H9 (cell line): ENCODE measurements at regions not wholly inside any gene's neighbourhood (a gene's known extent, or its start where the extent isn't known, plus 50 kb on each side); places are given as distances from the start of the nearest gene placed in this dataset.

ENCODE experiments used
- DNase-seq: peaks from one replicate; pipeline ENCODE4 v3.0.0-alpha.2; 2017
- H2AFZ ChIP-seq: one replicate; pipeline ENCODE4 v1.6.1; 2013; ENCODE audit warnings: mild to moderate bottlenecking, low read length, control low read depth, moderate library complexity
- H2AK5ac ChIP-seq: 2 replicates; pipeline ENCODE4 v1.6.1; 2013; ENCODE audit warnings: low read length, control low read depth, mixed read lengths; ENCODE audit not compliant: insufficient read length
- H2BK120ac ChIP-seq: one replicate; pipeline ENCODE4 v1.6.1; 2013; ENCODE audit warnings: low read depth, mild to moderate bottlenecking, low read length, control low read depth, inconsistent platforms; ENCODE audit not compliant: poor library complexity, severe bottlenecking
- H2BK12ac ChIP-seq: 2 replicates; pipeline ENCODE4 v1.6.1; 2013; ENCODE audit warnings: low read length, control low read depth, mixed read lengths, low read depth; ENCODE audit not compliant: insufficient read length
- H2BK15ac ChIP-seq: 2 replicates; pipeline ENCODE4 v1.6.1; 2013; ENCODE audit warnings: low read depth, low read length, control low read depth
- H2BK20ac ChIP-seq: one replicate; pipeline ENCODE4 v1.6.1; 2013; ENCODE audit warnings: low read depth, mild to moderate bottlenecking, low read length, control low read depth, inconsistent platforms; ENCODE audit not compliant: poor library complexity, severe bottlenecking
- H2BK5ac ChIP-seq: 2 replicates; pipeline ENCODE4 v1.6.1; 2013; ENCODE audit warnings: low read length, control low read depth, mixed read lengths; ENCODE audit not compliant: insufficient read length
- H3K14ac ChIP-seq: 2 replicates; pipeline ENCODE4 v1.6.1; 2013; ENCODE audit warnings: low read length, control low read depth; ENCODE audit not compliant: insufficient read depth
- H3K18ac ChIP-seq: 2 replicates; pipeline ENCODE4 v1.6.1; 2013; ENCODE audit warnings: low read depth, mild to moderate bottlenecking, mixed read lengths, low read length, control low read depth; ENCODE audit not compliant: insufficient read length
- H3K23ac ChIP-seq: 2 replicates; pipeline ENCODE4 v1.6.1; 2013; ENCODE audit warnings: low read length, control low read depth, mixed read lengths, low read depth; ENCODE audit not compliant: insufficient read length
- H3K23me2 ChIP-seq: 2 replicates; pipeline ENCODE4 v1.6.1; 2013; ENCODE audit warnings: low read depth, mild to moderate bottlenecking, mixed read lengths, low read length, control low read depth; ENCODE audit not compliant: insufficient read length, poor library complexity, severe bottlenecking
- H3K27ac ChIP-seq: 2 replicates; pipeline ENCODE4 v1.5.1; 2013; ENCODE audit warnings: low read length, control low read depth, mixed read lengths, low read depth; ENCODE audit not compliant: insufficient read length
- H3K27me3 ChIP-seq: 2 replicates; pipeline ENCODE4 v1.6.1; 2013; ENCODE audit warnings: low read length, control low read depth, inconsistent platforms; ENCODE audit not compliant: insufficient read depth
- H3K4ac ChIP-seq: 2 replicates; pipeline ENCODE4 v1.6.1; 2013; ENCODE audit warnings: low read depth, mild to moderate bottlenecking, control low read depth, inconsistent platforms, low read length, moderate library complexity
- H3K4me1 ChIP-seq: 2 replicates; pipeline ENCODE4 v1.6.1; 2013; ENCODE audit warnings: low read length, control low read depth, inconsistent platforms; ENCODE audit not compliant: insufficient read depth
- H3K4me2 ChIP-seq: 2 replicates; pipeline ENCODE4 v1.6.1; 2013; ENCODE audit warnings: low read length, control low read depth, mixed read lengths; ENCODE audit not compliant: insufficient read length, insufficient read depth
- H3K56ac ChIP-seq: 2 replicates; pipeline ENCODE4 v1.6.1; 2013; ENCODE audit warnings: low read depth, mild to moderate bottlenecking, mixed read lengths, low read length, control low read depth; ENCODE audit not compliant: insufficient read length
- H3K79me1 ChIP-seq: 2 replicates; pipeline ENCODE4 v1.6.1; 2013; ENCODE audit warnings: low read depth, mild to moderate bottlenecking, moderate library complexity, low read length, control low read depth, inconsistent platforms; ENCODE audit not compliant: insufficient read depth, poor library complexity, severe bottlenecking
- H3K79me2 ChIP-seq: 2 replicates; pipeline ENCODE4 v1.6.1; 2013; ENCODE audit warnings: low read length, control low read depth, inconsistent platforms; ENCODE audit not compliant: insufficient read depth
- H3K9ac ChIP-seq: 2 replicates; pipeline ENCODE4 v1.6.1; 2013; ENCODE audit warnings: low read length, control low read depth, mixed read lengths; ENCODE audit not compliant: insufficient read length; ENCODE audit errors: extremely low read depth
- H3K9me3 ChIP-seq: one replicate; pipeline ENCODE4 v1.6.1; 2013; ENCODE audit warnings: low read depth, low read length, inconsistent platforms; ENCODE audit not compliant: control insufficient read depth
- H3T11ph ChIP-seq: one replicate; pipeline ENCODE4 v1.6.1; 2013; ENCODE audit warnings: mild to moderate bottlenecking, low read length, control low read depth, inconsistent platforms
- H4K20me1 ChIP-seq: one replicate; pipeline ENCODE4 v1.6.1; 2013; ENCODE audit not compliant: control insufficient read depth, insufficient read length, insufficient read depth
- H4K5ac ChIP-seq: 2 replicates; pipeline ENCODE4 v1.6.1; 2013; ENCODE audit warnings: low read depth, mild to moderate bottlenecking, mixed read lengths, low read length, control low read depth; ENCODE audit not compliant: insufficient read length
- H4K8ac ChIP-seq: replicated peaks from 2 replicates; pipeline ENCODE4 v1.6.1; 2013; ENCODE audit warnings: low read length, control low read depth, mixed read lengths, low read depth; ENCODE audit not compliant: insufficient read length
- H4K91ac ChIP-seq: 2 replicates; pipeline ENCODE4 v1.6.1; 2013; ENCODE audit warnings: low read depth, mild to moderate bottlenecking, moderate library complexity, mixed read lengths, low read length, control low read depth; ENCODE audit not compliant: insufficient read length
- H3K27ac Mint-ChIP-seq, 3 experiments: 2 replicates in 2 of 3; 3 replicates in 1 of 3; pipeline ENCODE4 v1.8.0; 2020 to 2021; ENCODE audit warnings: mixed read lengths in 3 of 3, mild to moderate bottlenecking in 1 of 3, moderate library complexity in 1 of 3
- H3K27me3 Mint-ChIP-seq: 2 replicates; pipeline ENCODE4 v1.8.0; 2021; ENCODE audit warnings: low read depth, mild to moderate bottlenecking, moderate library complexity, mixed read lengths
- H3K36me3 Mint-ChIP-seq, 3 experiments: 2 replicates in 2 of 3; 3 replicates in 1 of 3; pipeline ENCODE4 v1.8.0; 2020 to 2021; ENCODE audit warnings: low read depth in 3 of 3, mixed read lengths in 3 of 3; ENCODE audit not compliant: insufficient read depth in 1 of 3
- H3K4me1 Mint-ChIP-seq, 2 experiments: 2 replicates each; pipeline ENCODE4 v1.8.0; 2020; ENCODE audit warnings: mixed read lengths in 2 of 2
- H3K4me3 Mint-ChIP-seq, 2 experiments: 2 replicates in 1 of 2; 3 replicates in 1 of 2; pipeline ENCODE4 v1.8.0; 2020 to 2021; ENCODE audit warnings: mild to moderate bottlenecking in 2 of 2, mixed read lengths in 2 of 2, moderate library complexity in 1 of 2
- H3K9me3 Mint-ChIP-seq, 2 experiments: 2 replicates in 1 of 2; 3 replicates in 1 of 2; pipeline ENCODE4 v1.8.0; 2020; ENCODE audit warnings: mild to moderate bottlenecking in 2 of 2, mixed read lengths in 2 of 2, moderate library complexity in 1 of 2
- CTCF ChIP-seq: fragments of 200-600 bp; sonication (generic); conservative IDR thresholded peaks from 3 replicates; pipeline ENCODE4 v1.8.0; 2021; ENCODE audit warnings: antibody characterized with exemption, mild to moderate bottlenecking
- WGBS: extraction: QIAGEN DNeasy Blood & Tissue Kit; methylation state at CpG from one replicate; pipeline ENCODE4 v1.1.7; 2013; ENCODE audit warnings: missing lambda C conversion rate, low lambda C conversion rate, mixed read lengths; ENCODE audit not compliant: insufficient read length; ENCODE audit errors: extremely low coverage; 5-methylcytosine and 5-hydroxymethylcytosine counted together

GRCh38 chr3:23672628-23673027, 133.1 kb upstream of the UBE2E1 start:
- Histone ChIP-seq H3K4me2 (no peak overlapping the region), H3K79me1 (no peaks in the 10 kb centered on the region), H2BK5ac (no peak overlapping the region), H4K20me1 (no peaks in the 10 kb centered on the region), H3K4me1 (peaks cover 2% of the 10 kb centered on the region; the same call in 1 of the 2 replicates), H2BK15ac (no peak overlapping the region), H3K79me2 (no peaks in the 10 kb centered on the region), H3K14ac (no peak overlapping the region), H3K18ac (no peak overlapping the region), H2AFZ (no peak overlapping the region), H3K4ac (no peak overlapping the region), H4K5ac (no peak overlapping the region), H3K27ac (no peak overlapping the region), H3K23me2 (peaks cover 3% of the 10 kb centered on the region), H3K27me3 (no peaks in the 10 kb centered on the region), H2BK20ac (no peak overlapping the region), H3T11ph (no peak overlapping the region), H4K91ac (no peak overlapping the region), H2AK5ac (no peak overlapping the region), H2BK120ac (no peak overlapping the region), H3K56ac (no peak overlapping the region), H2BK12ac (no peak overlapping the region), H3K9me3 (no peaks in the 10 kb centered on the region), H3K9ac (no peak overlapping the region), H4K8ac (no peak overlapping the region), H3K23ac (no peak overlapping the region)
- H3K27me3 Mint-ChIP-seq = no peaks in the 10 kb centered on the region; the same call in 1 of the 2 replicates
- no peak for DNase-seq
- H3K36me3 Mint-ChIP-seq = no peaks in the 10 kb centered on the region
- peaks cover 8 to 10% of the 10 kb centered on the region in 2 experiments for H3K4me1 Mint-ChIP-seq
- WGBS = no CpG with 5 or more reads among the region's 4 CpGs
- no peaks in the 10 kb centered on the region for H3K9me3 Mint-ChIP-seq
- no peak overlapping the region for H3K27ac Mint-ChIP-seq
- H3K4me3 Mint-ChIP-seq = no peak overlapping the region
- no peak for TF ChIP-seq CTCF
